Pancreas (tissue), 10 donors: ENCODE measurements at regions not wholly inside any gene's neighbourhood (a gene's known extent, or its start where the extent isn't known, plus 50 kb on each side); places are given as distances from the start of the nearest gene placed in this dataset.
"Not testable (repeated sequence)": the region's sequence is repeated elsewhere in the genome, so short reads cannot be mapped to it uniquely, and the experiment has no call there.

Experiments used
- ATAC-seq, 4 donors: fragments of 200-7000 bp; cut with Tn5 transposase; one replicate each; pipeline versions ENCODE4 v1.8.0 to v1.9.1; 2020; ENCODE audit warnings: mild to moderate bottlenecking in 4 of 4, moderate library complexity in 4 of 4
- DNase-seq, 6 donors: peaks; one replicate each; pipeline ENCODE4 v3.0.0-alpha.2; 2020
- FAIRE-seq: peaks from 2 replicates; lab custom pipeline; 2012; peaks lifted over from hg19 to GRCh38; lab: Jason Lieb, UNC
- H3K27ac ChIP-seq, 4 donors: fragments of 200-600 bp; sonication (generic); 1 replicate in 3 of 4; 2 replicates in 1 of 4; pipeline versions ENCODE4 v1.5.0 to v1.8.0; 2020
- H3K27me3 ChIP-seq, 4 donors: fragments of 200-600 bp; one replicate each; pipeline ENCODE4 v1.8.0; 2021
- H3K36me3 ChIP-seq, 3 donors: fragments of 200-600 bp; sonication (generic) in 1 of 3; one replicate each; pipeline versions ENCODE4 v1.5.0 to v1.8.0; 2020 to 2021
- H3K4me1 ChIP-seq, 3 donors: fragments of 200-600 bp; one replicate each; pipeline ENCODE4 v1.8.0; 2021
- H3K4me3 ChIP-seq, 4 donors: fragments of 200-600 bp; sonication (generic) in 2 of 4; one replicate each; pipeline versions ENCODE4 v1.5.0 to v1.8.0; 2020 to 2021
- H3K9me3 ChIP-seq, 4 donors: fragments of 200-600 bp; one replicate each; pipeline ENCODE4 v1.8.0; 2021
- WGBS, 2 donors: extraction: QIAGEN DNeasy Blood & Tissue Kit; methylation state at CpG; one replicate each; pipeline ENCODE4 v1.1.7; 2013; 5-methylcytosine and 5-hydroxymethylcytosine counted together
- intact Hi-C, 3 donors: fragments of 100-400 bp; cut with DNase I; formaldehyde crosslinking; loops; one replicate each; pipeline versions ENCODE4 v1.11.1 to v1.14.2; 2022
- TF ChIP-seq, protein P1 (sequence below), 4 donors: fragments of 200-600 bp; sonication (generic) in 3 of 4; IDR thresholded peaks; one replicate each; pipeline versions ENCODE4 v1.5.0 to v1.8.0; 2021; ENCODE audit warnings: antibody characterized with exemption in 4 of 4
- donor health status: healthy with polysubstance abuse.
- donor health status: DM: no; HTN: no; CAD: no; lungs with moderate emphysema.
- donor health status: DM: no; HTN: no; CAD: no.
- donor health status: control.
- donor health status: control.
- donor health status: Bipolar disorder and iron deficiency.
- donor health status: DM: yes; HTN: yes; CAD: no.
- donor health status: DM: no; HTN: no; CAD: no.
- donor health status: DM: no; HTN: no; CAD: no.
- donor health status: DM: yes; HTN: yes; CAD: no.

- ATAC-seq (no peak), DNase-seq (no peak), FAIRE-seq (no peak)
- H3K4me1 ChIP-seq = no peaks in the 10 kb centered on the region
- H3K27ac ChIP-seq = no peak overlapping the region
- intact Hi-C loops = no loop called here
- H3K4me3 ChIP-seq = no peak overlapping the region
- WGBS, 2 donors = 87 to 93% methylated on average over 9 of the region's 9 CpGs
- no peaks in the 10 kb centered on the region for H3K27me3 ChIP-seq
- H3K9me3 ChIP-seq = no peaks in the 10 kb centered on the region
- no peaks in the 10 kb centered on the region for H3K36me3 ChIP-seq
- TF ChIP-seq, protein P1, sequence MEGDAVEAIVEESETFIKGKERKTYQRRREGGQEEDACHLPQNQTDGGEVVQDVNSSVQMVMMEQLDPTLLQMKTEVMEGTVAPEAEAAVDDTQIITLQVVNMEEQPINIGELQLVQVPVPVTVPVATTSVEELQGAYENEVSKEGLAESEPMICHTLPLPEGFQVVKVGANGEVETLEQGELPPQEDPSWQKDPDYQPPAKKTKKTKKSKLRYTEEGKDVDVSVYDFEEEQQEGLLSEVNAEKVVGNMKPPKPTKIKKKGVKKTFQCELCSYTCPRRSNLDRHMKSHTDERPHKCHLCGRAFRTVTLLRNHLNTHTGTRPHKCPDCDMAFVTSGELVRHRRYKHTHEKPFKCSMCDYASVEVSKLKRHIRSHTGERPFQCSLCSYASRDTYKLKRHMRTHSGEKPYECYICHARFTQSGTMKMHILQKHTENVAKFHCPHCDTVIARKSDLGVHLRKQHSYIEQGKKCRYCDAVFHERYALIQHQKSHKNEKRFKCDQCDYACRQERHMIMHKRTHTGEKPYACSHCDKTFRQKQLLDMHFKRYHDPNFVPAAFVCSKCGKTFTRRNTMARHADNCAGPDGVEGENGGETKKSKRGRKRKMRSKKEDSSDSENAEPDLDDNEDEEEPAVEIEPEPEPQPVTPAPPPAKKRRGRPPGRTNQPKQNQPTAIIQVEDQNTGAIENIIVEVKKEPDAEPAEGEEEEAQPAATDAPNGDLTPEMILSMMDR (IDR thresholded peaks at IDR 0.05) = no peak
Observed at GRCh38 chr3:5698851-5699250, 511.3 kb downstream of the EDEM1 start.

GRCh38 chr3:5699313-5699712 lies 511.8 kb downstream of the EDEM1 start:
- no peaks in the 10 kb centered on the region for H3K4me1 ChIP-seq
- H3K27ac ChIP-seq = no peak overlapping the region
- H3K9me3 ChIP-seq = no peaks in the 10 kb centered on the region
- FAIRE-seq (no peak), ATAC-seq (no peak), DNase-seq (no peak)
- H3K36me3 ChIP-seq = no peaks in the 10 kb centered on the region
- WGBS, 2 donors = 85 to 96% methylated on average over 6 of the region's 6 CpGs
- H3K27me3 ChIP-seq = no peaks in the 10 kb centered on the region
- H3K4me3 ChIP-seq = no peak overlapping the region
- intact Hi-C loops = no loop called here
- TF ChIP-seq, protein P1 (IDR thresholded peaks at IDR 0.05) = no peak

DNA sequence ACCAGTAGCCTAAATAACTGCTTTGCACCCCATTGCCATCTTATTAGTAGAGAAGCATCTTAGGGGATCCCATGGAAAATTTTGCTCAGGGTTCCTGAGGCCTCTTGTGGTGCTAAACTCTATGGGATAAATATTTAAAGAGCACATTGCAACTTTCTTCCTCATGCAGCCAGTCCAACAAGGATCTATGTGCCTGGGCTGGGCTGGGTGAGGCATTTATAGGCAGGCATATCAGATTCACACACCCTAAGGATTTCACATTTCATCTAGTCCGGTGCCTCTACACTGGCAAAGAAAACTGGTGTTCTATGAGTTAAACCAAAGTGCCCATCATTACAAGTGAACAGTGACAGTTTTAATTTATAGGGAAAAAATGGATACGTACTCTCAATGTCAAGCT lies 512.3 kb downstream of the EDEM1 start:
- no peak for ATAC-seq
- no peak overlapping the region for H3K4me3 ChIP-seq
- H3K9me3 ChIP-seq = no peaks in the 10 kb centered on the region
- H3K27ac ChIP-seq = no peak overlapping the region
- TF ChIP-seq, protein P1 (IDR thresholded peaks at IDR 0.05) = no peak
- WGBS, 2 donors = 79 to 83% methylated on average over 2 of the region's 2 CpGs
- no peaks in the 10 kb centered on the region for H3K27me3 ChIP-seq
- H3K36me3 ChIP-seq = no peaks in the 10 kb centered on the region
- no peaks in the 10 kb centered on the region for H3K4me1 ChIP-seq
- no peak for FAIRE-seq
- intact Hi-C loops = no loop called here
- DNase-seq = no peak

- DNase-seq, H3K4me1 ChIP-seq, H3K27me3 ChIP-seq, H3K27ac ChIP-seq, FAIRE-seq, H3K4me3 ChIP-seq, H3K9me3 ChIP-seq, ATAC-seq, H3K36me3 ChIP-seq, intact Hi-C loops: not testable (repeated sequence)
- 68 to 88% methylated on average over 2 of the region's 2 CpGs for WGBS, 2 donors
Observed at GRCh38 chr3:5701005-5701404, 513.5 kb downstream of the EDEM1 start.

GRCh38 chr3:5707794-5708193 lies 520.3 kb downstream of the EDEM1 start:
- TF ChIP-seq, protein P1 (IDR thresholded peaks at IDR 0.05) = no peak
- DNase-seq (no peak), ATAC-seq (no peak), FAIRE-seq (no peak)
- H3K4me1 ChIP-seq = no peaks in the 10 kb centered on the region
- H3K27me3 ChIP-seq = no peaks in the 10 kb centered on the region
- no peaks in the 10 kb centered on the region for H3K36me3 ChIP-seq
- no peak overlapping the region for H3K4me3 ChIP-seq
- 38 to 47% methylated on average over 2 of the region's 2 CpGs for WGBS, 2 donors
- H3K9me3 ChIP-seq = no peaks in the 10 kb centered on the region
- no peak overlapping the region for H3K27ac ChIP-seq
- intact Hi-C loops = no loop called here

DNA sequence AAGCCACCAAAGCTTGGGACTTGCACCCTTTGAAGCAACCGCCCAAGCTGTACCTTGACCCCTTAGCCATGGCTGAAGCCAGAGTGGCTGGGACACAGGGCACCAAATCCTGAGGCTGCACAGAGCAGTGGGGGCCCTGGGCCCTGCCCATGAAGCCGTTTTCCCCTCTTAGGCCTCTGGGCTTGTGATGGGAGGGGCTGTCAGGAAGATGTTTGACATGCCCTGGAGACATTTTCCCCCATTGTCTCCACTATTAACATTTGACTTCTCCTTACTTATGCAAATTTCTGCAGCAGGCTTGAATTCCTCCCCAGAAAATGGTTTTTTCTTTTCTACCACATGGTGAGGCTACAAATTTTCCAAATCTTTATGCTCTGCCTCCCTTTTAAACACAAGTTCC lies 522.2 kb downstream of the EDEM1 start:
- TF ChIP-seq, protein P1 (IDR thresholded peaks at IDR 0.05) = no peak
- ATAC-seq (no peak), FAIRE-seq (no peak), DNase-seq (no peak)
- no peaks in the 10 kb centered on the region for H3K4me1 ChIP-seq
- 55 to 64% methylated on average over 2 of the region's 2 CpGs for WGBS, 2 donors
- H3K27me3 ChIP-seq = no peaks in the 10 kb centered on the region
- no peak overlapping the region for H3K27ac ChIP-seq
- no peaks in the 10 kb centered on the region for H3K36me3 ChIP-seq
- no peak overlapping the region for H3K4me3 ChIP-seq
- H3K9me3 ChIP-seq = no peaks in the 10 kb centered on the region
- intact Hi-C loops = no loop called here
